ENCODE measurements at regions not wholly inside any gene's neighbourhood (a gene's known extent, or its start where the extent isn't known, plus 50 kb on each side); places are given as distances from the start of the nearest gene placed in this dataset.

- DNase-seq: no peak
Observed at GRCh38 chr5:2257326-2258244, 374.9 kb upstream of the IRX4 start.

GRCh38 chr5:2256691-2257280 lies 374.1 kb upstream of the IRX4 start:
- DNase-seq: no peak

DNA sequence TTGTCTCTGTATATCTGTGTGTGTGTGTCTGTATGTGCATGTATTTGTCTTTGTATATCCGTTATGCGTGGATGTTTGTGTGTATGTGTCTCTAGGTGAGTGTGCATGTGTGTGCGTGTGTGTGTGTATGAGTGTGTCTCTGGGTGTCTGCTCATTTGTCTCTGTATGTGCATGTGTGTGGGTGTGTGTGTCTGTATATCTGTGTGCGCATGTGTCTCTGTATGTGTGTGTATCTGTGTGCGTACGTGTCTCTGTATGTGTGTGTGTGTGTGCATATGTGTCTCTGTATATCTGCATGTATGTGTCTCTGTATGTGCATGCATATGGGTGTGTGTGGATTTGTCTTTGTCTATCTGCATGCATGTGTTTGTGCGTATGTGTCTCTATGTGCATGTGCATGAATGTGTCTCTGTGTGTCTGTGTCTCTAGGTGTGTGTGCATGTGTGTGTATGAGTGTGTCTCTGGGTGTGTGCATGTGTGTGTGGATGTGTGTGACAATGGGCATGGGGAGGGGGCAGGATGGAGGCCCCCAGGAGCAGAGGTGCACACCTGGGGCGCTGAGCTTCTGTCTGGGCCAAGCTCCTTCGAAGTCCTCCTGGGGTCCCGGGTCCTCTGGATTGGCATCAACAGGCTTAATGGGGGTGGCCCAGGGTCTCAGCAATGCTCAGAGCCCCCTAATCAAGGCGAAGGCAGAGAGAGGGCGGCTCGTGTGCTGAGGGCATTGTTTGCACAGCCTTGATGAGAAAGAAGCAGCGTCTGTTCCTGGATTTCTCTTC lies 373.4 kb upstream of the IRX4 start:
- DNase-seq: no peak

DNA sequence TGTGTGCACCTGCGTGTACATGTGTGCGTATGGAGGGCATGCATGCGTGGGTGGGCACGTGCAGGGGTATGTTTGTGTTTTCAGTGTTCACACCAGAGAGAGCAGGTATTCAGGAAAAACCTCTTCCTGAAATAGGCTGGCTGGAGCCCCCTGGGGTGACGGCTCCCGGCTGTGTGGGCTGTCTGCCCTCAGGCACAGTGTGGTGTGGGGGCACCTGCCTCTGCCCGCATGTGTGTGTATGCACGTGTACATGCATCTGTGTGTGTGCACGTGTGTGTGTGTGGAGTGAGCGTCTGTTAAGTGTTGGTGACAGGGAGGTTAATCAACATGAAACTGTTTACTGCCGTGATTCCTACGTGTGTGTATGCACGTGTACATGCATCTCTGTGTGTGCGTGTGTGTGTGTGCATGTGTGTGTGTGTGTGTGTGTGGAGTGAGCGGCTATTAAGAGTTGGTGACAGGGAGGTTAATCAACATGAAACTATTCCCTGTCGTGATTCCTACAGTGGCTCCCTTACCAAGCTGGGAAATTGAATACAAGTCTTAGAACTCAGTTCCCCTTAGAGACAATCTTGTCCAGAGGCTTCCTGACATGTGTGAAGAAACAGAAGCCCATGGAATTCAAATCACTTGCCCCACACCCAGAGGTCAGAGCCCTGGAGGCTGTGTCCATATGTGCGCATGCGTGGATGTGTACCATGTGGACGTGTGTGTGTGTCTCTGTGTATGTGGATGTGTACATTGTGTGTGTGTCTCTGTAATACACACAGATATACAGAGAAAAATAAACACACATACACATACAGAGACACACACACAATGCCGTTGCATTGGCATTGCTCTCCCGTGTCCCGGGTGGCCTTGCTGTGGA lies 372.4 kb upstream of the IRX4 start:
- DNase-seq: no peak

DNA sequence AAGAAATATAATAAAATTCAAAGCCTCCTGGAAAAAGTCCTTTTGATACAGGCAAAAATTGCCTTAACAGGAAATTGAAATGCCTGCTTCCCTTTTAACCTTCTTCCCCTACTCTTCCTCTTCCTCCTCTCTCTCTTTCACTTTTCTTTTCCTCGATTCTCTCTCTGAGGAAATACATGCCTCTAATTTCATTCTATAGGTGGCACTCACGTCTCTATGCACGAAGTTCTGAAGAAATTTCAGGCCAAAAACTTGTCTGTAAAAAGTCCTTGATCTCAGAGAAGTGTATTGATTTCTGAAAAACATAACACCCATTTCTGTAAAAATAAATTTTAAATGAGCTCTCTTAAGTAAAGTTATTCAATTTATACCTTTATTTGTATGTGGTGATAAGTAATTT lies 371.7 kb upstream of the IRX4 start:
- DNase-seq: no peak

DNA sequence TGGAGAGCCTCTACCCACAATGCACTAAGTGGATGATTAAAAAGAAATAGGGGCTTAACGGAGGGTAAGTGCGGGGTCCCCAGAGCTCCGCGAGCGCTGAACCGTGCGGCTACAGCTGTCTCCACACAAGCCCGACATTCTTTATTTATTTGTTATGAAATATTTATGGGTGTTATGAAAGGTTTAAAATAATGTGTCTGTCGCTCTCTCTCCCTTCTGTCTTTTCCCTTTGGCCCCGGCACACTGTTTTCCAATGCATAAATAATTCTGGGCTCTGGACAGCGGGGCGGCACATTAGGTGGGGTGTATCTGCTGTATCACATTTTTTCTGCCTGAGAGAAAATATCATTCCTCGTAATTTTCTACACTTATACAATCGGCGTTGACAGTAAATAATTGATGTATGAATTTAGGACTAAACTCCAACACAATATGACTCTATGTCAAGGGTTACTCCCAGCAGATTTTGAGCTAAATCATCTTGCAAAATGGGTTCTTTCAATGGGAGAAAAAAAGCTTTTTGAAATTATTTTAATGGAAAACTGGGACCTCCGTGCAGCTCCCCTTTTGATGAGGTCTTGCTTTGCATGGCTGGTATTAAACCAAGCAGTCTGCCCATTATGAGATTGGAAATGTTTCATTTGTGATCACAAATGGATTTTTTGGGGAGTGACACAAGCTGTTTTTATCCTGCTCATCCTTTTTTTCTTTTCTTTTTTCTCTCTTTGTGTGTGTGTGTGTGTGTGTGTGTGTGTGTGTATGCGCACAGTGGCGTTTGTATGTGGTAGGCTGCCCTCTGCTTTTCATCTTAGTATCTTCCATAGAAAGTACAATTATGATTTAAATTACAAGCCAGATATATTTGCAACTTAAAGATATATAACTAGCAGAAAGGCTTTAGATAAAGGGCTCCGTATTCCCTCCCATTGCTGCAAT lies 370.6 kb upstream of the IRX4 start:
- no peak for DNase-seq

GRCh38 chr5:2251751-2252150 lies 369.0 kb upstream of the IRX4 start:
- no peak for DNase-seq

GRCh38 chr5:2251298-2251697 lies 368.6 kb upstream of the IRX4 start:
- no peak for DNase-seq

DNA sequence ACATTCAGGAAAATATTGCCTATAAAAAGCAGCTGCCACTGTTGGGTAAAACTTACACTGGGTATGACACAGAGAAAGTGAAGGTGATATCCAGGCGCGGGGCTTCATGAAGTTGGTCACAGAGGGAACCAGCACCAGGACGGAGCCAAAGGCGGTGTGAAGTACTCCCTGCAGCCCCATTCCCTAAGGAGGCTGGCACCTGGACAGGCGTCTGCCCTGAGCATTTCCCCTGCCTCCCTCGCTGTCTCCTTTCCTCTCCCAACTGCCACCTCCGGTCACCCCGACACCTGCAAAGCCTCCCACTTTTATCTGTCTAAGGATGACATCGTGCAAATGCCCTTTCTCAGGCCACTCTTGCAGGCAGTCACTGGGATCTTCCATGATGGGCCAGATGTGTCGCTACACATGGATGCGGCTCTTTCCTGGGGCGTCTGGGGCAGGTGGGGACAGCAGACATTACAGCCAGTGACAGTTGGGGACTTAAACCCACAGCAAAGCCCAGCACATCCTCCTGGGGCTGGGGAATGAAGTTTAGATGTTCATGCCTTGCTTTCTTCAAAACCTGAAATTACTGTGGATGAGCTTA lies 367.7 kb upstream of the IRX4 start:
- no peak for DNase-seq

DNA sequence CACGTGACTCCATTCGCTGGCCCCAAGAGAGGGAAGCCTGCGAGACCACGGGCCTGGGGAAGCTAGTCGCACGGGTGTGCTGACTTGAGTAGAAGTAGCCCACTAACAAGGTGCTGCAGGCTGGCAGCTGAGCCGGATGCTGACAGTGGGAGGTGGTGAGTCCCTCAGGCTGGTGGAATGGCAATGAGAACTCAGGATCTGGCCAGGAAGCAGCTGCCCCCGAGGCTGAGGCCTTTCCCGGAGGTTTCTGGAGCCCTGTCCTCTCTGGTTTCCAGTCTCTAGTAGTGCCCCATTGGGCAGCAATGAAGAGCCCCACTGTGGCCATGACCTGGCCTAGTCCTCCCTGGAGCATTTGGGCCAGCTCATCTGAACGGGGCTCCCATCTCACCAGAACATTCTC lies 366.7 kb upstream of the IRX4 start:
- no peak for DNase-seq

DNA sequence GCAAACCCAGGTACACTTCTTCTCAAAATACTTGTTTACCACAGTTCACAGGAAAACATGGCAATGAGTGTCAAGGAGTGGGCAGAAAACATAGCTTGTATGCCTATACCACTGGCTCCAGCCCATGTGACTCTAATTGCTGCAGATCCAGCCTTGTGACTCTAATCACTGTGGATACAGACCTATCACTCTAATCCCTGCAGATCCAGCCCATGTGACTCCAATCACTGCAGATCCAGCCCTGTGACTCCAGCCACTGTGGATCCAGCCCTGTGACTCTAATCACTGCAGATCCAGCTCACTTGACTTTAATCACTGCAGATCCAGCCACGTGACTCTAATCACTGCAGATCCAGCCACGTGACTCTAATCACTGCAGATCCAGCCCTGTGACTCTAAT lies 366.3 kb upstream of the IRX4 start:
- no peak for DNase-seq

DNA sequence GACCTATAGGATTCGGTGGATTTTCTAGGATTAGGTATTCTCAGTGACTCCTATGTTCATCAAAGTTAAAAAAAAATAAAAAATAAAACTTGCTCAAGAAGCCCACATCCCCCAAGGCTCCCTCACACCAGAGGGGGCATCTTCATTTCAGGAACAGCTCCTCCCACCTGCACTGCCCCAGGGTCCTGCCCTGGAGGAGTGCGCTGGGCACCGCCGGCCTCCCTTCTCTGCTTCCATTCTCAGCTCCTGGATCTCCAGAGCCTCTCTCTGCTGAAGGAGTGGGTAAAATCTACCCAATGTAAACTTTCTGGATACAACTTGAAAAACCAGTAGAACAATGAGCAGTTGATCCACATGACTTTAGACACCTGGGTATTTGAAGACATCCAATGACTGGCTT lies 359.8 kb upstream of the IRX4 start:
- DNase-seq: no peak

GRCh38 chr5:2241842-2242241 lies 359.1 kb upstream of the IRX4 start:
- DNase-seq: no peak

DNA sequence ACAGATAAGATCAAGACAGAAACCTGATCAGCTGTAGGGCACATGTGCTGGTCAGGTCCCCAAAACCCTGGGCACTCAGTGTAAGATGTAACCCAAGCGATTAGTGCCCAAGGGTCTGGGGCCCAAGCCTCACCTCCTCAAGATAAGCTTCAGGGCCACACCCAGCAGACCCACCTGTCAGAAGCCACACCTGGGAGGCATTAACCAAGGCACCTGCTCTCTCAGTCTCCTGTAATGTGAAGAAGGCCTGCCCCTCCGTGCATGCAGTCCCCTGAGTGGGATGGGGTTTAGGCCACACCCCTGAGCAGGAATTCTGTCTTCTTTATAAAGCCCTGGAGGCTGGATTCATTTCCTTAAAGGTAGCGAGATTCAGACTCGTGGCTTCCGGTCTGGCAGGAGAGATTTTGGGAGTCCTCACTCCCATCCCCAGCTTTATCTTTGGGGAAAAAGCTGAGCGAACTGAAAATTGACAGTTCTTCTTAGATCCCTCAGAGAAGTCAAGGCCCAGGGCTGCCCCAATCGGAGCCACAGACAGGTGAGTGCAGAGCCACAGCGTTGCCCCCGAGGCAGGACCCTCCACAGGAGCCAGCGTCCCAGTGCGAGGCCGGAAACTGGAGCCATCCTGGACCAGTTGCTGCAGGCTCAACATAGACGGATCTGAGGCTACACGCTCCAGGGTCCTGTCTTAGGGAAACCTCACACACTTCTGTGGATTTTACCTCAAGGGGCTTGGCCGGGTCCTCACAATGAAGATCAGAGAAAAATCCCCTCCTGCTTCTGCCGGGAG lies 357.6 kb upstream of the IRX4 start:
- DNase-seq: no peak

DNA sequence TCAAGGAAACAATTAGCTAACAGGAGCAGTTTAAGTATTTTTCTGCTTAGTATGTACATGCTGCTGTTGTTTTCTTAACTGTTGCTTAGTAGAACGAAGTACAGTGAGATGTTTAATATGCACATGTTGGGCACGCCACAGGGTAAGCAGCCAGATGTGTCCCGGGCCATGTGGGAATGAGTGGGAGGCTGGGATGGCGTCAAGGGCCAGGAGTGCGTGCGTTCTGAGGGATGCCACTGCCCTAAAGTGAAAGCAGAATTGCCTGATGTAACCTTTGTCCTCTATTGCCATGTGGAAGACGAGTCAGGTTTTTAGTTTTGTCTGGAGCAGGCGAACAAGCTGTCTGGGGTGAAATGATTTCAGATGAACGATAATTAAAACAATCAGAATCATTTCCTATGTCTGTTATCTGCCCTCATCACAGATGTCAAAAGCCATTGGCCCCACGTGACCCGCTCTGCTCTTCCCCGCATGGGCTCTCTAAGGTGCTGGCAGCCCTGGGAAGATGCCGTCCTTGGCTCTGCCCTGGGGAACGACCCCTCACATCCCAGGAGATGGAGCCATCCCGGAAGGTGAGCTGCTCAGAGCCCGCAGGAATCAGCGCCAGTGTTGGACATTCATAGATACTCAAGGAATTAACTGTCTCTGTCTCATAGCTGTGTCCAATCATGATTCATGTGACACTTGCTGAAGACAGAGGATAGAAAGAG lies 356.6 kb upstream of the IRX4 start:
- DNase-seq: no peak

DNA sequence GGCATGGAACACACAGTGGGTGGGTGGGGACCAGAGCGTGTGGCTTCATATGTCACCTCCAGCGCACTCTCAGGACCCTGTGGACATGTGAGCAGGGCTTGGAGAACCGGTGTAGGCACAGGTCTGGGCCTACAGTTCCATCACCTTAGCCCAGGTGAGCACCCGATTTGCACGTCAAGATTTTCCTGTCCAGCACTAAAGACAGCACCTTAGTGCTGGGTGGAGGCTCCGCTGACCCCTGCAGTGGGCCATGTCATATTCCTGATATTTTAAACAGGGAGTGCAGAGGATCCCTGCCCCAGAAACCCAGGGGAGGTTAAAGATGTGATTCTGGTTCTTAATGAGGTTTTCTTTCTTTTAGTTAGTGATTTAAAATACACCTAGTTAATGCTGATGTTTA lies 356.0 kb upstream of the IRX4 start:
- no peak for DNase-seq

GRCh38 chr5:2227433-2227832 lies 344.7 kb upstream of the IRX4 start:
- no peak for DNase-seq

- DNase-seq: no peak
Observed at GRCh38 chr5:2224689-2225088, 342.0 kb upstream of the IRX4 start.

DNA sequence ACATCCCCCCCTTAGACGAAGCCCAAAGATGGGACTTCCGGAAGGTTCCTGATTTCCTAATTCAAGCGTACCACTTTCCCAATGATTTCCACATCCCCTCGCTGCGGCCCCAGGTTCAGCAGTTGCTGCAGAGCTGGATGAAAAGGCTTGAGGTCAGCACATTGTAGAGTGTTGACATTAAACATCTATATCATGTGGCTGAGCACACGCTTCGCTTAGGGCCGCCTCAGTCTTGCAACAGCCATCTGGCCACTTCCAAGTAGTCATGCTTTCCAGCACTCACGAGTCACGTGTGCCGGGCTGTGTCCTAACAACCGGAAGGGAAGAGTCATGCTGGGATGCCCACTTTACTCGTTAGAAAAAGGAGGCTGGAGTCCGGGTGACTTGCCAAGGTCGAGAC lies 340.6 kb upstream of the IRX4 start:
- DNase-seq: no peak
